GM13977 (cell line): ENCODE measurements at regions not wholly inside any gene's neighbourhood (a gene's known extent, or its start where the extent isn't known, plus 50 kb on each side); places are given as distances from the start of the nearest gene placed in this dataset.

ENCODE experiments used
- DNase-seq: peaks from one replicate; pipeline ENCODE4 v3.0.0; 2012; ENCODE audit warnings: low spot score
- CTCF ChIP-seq: IDR thresholded peaks from 2 replicates; pipeline ENCODE4 v1.5.1; 2012; ENCODE audit warnings: mild to moderate bottlenecking, control low read depth; ENCODE audit not compliant: insufficient read depth; ENCODE audit errors: extremely low read depth, missing control alignments
- in situ Hi-C: fragments of 300-500 bp; cut with MboI; formaldehyde crosslinking; loops from one replicate; pipeline ENCODE4 v1.12.0; 2022; ENCODE audit warnings: low sequenced_read_pairs, low pct_unique_long_range_greater_than_20kb, mixed read lengths, inconsistent platforms; ENCODE audit not compliant: unreplicated experiment

GRCh38 chr9:89683626-89684025, 78.8 kb downstream of the GADD45G start:
- TF ChIP-seq CTCF, result no peak
- no peak for DNase-seq
- in situ Hi-C loops, result no loop called here

DNA sequence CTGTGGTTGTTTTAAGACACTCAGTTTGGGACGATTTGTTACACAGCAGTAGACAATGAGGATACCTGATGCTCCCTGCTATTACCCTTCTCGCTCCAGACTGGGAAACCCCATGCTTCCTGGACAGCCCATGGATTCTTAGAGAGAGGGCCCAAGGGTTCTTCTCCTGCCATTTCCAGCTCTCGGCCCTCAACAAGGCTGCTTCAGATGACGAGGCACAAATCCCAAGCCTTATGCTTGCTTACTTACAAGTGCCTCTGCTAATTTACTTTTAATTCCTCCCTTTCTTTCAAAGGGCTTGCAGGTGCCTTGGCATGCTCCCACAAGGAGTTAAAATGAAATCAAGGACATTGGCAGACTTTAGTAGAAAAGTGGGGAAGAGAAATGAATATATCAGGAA, 79.4 kb downstream of the GADD45G start:
- TF ChIP-seq CTCF, result no peak
- DNase-seq, result no peak
- in situ Hi-C loops, result no loop called here

GRCh38 chr9:89684912-89685636, 80.3 kb downstream of the GADD45G start:
- DNase-seq, result no peak
- in situ Hi-C loops, result no loop called here
- TF ChIP-seq CTCF, result no peak

DNA sequence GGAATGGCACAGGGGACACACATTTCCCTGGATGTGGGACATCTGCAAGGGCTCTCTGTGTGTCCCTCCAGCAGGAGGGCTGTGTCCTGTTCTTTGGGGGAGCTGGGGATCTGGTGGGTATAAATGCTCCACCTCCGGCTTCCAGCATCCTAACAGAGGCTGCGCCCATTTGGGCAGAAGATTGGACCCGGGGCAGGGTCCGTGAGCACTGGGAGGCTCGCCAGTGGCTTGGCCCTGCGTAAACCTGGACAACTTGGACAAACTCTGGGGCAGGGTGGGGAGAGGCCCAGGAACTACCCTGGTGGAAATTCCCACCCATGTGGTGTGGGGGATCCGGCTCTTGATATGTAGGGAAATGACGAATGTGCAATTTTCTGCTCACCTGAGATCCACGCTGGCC, 80.9 kb downstream of the GADD45G start:
- no peak for DNase-seq
- no peak for TF ChIP-seq CTCF
- in situ Hi-C loops, result no loop called here

GRCh38 chr9:89686126-89686525, 81.3 kb downstream of the GADD45G start:
- no peak for DNase-seq
- in situ Hi-C loops, result no loop called here
- no peak for TF ChIP-seq CTCF

GRCh38 chr9:89686621-89687020, 81.8 kb downstream of the GADD45G start:
- in situ Hi-C loops, result no loop called here
- no peak for TF ChIP-seq CTCF
- no peak for DNase-seq

GRCh38 chr9:89687188-89687587, 82.4 kb downstream of the GADD45G start:
- DNase-seq, result no peak
- no peak for TF ChIP-seq CTCF
- in situ Hi-C loops, result no loop called here
